Osteocyte (in vitro differentiated cells): ENCODE measurements at regions not wholly inside any gene's neighbourhood (a gene's known extent, or its start where the extent isn't known, plus 50 kb on each side); places are given as distances from the start of the nearest gene placed in this dataset.

ENCODE experiments used
- DNase-seq: peaks from one replicate; pipeline ENCODE4 v3.0.0; 2021; ENCODE audit warnings: mixed read lengths; ENCODE audit not compliant: unreplicated experiment; ENCODE audit errors: extremely low spot score
- H3K27ac Mint-ChIP-seq: one replicate; pipeline ENCODE4 v1.8.0; 2021; ENCODE audit warnings: mild to moderate bottlenecking, mixed read lengths; ENCODE audit not compliant: unreplicated experiment
- H3K27me3 Mint-ChIP-seq: one replicate; pipeline ENCODE4 v1.8.0; 2021; ENCODE audit warnings: mixed read lengths; ENCODE audit not compliant: unreplicated experiment
- H3K36me3 Mint-ChIP-seq: one replicate; pipeline ENCODE4 v1.8.0; 2021; ENCODE audit warnings: mixed read lengths; ENCODE audit not compliant: unreplicated experiment
- H3K4me1 Mint-ChIP-seq: one replicate; pipeline ENCODE4 v1.8.0; 2021; ENCODE audit warnings: mixed read lengths; ENCODE audit not compliant: unreplicated experiment
- H3K4me3 Mint-ChIP-seq: one replicate; pipeline ENCODE4 v1.8.0; 2021; ENCODE audit warnings: mild to moderate bottlenecking, moderate library complexity, mixed read lengths; ENCODE audit not compliant: unreplicated experiment
- H3K9me3 Mint-ChIP-seq: one replicate; pipeline ENCODE4 v1.8.0; 2021; ENCODE audit warnings: mixed read lengths; ENCODE audit not compliant: unreplicated experiment
- TF ChIP-seq, protein P1 (sequence below): fragments of 200-600 bp; sonication (generic); IDR thresholded peaks from 2 replicates; pipeline ENCODE4 v1.5.0; 2021; ENCODE audit warnings: antibody characterized with exemption, mild to moderate bottlenecking, moderate library complexity

DNA sequence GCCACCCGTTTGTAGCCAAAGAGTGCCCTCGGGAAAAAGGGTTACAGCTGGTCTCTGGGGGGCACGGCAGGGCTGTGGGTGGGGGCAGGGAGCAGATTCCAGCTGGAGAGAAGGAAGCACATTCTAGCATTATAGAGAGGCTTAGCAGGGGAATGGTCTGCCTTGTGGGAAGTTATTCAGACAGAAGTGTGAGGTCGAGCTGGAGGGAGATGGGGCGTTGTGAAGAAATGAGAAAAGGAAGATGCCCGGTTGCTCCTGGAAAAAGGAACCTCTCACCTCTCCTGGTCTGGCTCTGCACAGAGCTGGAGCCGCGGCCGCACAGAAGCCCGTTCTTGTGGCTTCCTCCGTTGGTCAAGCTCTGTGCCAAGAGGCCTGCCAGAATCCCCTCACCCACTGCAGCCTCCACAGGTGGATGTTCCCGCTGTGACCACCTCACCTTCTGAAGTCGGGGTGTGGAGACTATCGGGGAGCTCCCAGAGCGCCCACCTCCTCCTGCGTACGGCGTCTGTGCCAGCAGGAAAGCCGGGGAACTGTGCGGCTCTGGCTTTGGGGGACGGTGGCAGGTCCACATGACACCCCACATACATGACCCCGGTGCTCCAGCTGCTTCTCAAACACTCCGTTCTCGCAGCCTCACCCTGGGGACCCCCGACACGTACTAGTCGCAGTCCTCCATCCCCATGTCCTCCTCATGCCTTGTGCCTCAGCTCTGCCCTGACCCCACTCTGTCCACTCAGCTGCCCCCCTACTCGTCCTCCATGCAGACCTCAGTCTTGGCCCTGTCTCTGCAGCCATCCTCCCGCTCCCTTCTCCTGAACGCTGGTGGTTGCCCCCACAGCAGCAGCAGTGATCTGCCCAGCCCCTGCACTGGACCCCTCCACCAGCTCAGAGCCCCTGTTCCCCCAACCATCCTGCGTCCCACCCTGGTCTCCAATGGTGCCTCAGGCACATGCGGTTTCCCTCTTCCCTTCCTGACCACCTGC is 52.2 kb upstream of the HGFAC start:
- peak overlapping the region; percentile 63 for H3K4me3 Mint-ChIP-seq

DNA sequence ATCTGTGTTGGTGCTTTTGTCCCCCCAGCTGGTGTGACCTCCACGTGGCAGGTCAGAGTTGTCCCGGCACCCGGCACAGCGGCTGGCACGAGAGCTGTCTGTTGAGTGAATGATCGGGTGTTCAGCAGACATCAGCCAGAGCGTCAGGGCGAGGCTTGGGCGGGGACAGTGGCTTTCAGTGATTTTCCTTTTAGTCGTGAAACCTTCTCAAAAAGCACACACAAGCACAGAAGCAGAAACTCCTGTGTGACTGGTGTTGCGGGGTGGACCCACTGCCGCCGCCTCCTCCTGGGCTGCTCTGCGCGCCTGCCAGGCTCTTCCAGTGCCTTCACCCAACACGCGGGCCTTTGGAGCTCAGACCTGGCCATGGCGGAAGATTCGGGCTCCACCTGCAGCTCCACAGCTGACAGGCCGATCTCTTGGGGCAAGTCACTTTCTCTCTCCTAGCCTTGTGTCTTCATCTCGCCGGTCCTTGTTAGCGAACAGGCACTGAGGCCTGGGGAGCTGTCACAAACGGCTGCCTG is 51.4 kb upstream of the HGFAC start:
- no peaks in the 10 kb centered on the region for H3K36me3 Mint-ChIP-seq
- H3K27me3 Mint-ChIP-seq: no peaks in the 10 kb centered on the region
- H3K4me3 Mint-ChIP-seq: peak overlapping the region; percentile 44
- H3K27ac Mint-ChIP-seq: peak overlapping the region; percentile 76
- no peak for DNase-seq
- H3K9me3 Mint-ChIP-seq: no peaks in the 10 kb centered on the region
- H3K4me1 Mint-ChIP-seq: peaks cover 48% of the 10 kb centered on the region
- TF ChIP-seq, protein P1, sequence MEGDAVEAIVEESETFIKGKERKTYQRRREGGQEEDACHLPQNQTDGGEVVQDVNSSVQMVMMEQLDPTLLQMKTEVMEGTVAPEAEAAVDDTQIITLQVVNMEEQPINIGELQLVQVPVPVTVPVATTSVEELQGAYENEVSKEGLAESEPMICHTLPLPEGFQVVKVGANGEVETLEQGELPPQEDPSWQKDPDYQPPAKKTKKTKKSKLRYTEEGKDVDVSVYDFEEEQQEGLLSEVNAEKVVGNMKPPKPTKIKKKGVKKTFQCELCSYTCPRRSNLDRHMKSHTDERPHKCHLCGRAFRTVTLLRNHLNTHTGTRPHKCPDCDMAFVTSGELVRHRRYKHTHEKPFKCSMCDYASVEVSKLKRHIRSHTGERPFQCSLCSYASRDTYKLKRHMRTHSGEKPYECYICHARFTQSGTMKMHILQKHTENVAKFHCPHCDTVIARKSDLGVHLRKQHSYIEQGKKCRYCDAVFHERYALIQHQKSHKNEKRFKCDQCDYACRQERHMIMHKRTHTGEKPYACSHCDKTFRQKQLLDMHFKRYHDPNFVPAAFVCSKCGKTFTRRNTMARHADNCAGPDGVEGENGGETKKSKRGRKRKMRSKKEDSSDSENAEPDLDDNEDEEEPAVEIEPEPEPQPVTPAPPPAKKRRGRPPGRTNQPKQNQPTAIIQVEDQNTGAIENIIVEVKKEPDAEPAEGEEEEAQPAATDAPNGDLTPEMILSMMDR: no peak

More for the DNA sequence above, 52.2 kb upstream of the HGFAC start:
- TF ChIP-seq, protein P1: no peak
- no peak for DNase-seq
- no peaks in the 10 kb centered on the region for H3K27me3 Mint-ChIP-seq
- H3K27ac Mint-ChIP-seq: peak overlapping the region; percentile 93
- no peaks in the 10 kb centered on the region for H3K9me3 Mint-ChIP-seq
- peaks cover 48% of the 10 kb centered on the region for H3K4me1 Mint-ChIP-seq
- H3K36me3 Mint-ChIP-seq: no peaks in the 10 kb centered on the region

DNA sequence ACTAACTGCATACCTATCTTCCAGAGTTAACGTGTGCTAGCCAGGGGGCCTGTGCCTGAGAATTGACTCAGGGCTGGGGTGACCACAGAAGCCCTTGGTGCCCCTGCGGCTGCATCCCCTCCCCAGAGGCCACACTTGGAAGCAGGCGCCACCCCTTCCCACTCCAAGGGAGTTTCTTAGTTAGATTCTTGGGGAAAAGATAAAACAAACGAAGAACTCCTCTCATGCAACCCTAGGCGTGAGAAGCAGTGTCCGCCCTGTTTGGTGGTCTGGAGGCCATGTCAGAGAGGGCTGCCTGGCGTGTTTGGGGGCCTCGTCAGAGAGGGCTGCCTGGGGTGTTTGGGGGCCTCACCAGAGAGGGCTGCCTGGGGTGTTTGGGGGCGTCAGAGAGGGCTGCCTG is 50.3 kb upstream of the HGFAC start:
- Mint-ChIP-seq H3K27ac (no peak overlapping the region), H3K4me3 (no peak overlapping the region), H3K36me3 (peaks cover 4% of the 10 kb centered on the region), H3K27me3 (no peaks in the 10 kb centered on the region), H3K4me1 (peaks cover 48% of the 10 kb centered on the region), H3K9me3 (peaks cover 3% of the 10 kb centered on the region)
- DNase-seq: no peak
- TF ChIP-seq, protein P1: no peak
